ENCODE measurements at regions not wholly inside any gene's neighbourhood (a gene's known extent, or its start where the extent isn't known, plus 50 kb on each side); places are given as distances from the start of the nearest gene placed in this dataset.

- H3K4me3 ChIP-seq (ENCODE audit: low read depth, low read length) = no peak overlapping the region
- no peak for DNase-seq (ENCODE audit: low read depth)
- TF ChIP-seq CTCF (IDR thresholded peaks at IDR 0.05; ENCODE audit: insufficient read depth, low read depth, low read length) = no peak
These were observed 515.6 kb downstream of the LMO4 start for GRCh38 chr1:87844251-87844650.

GRCh38 chr1:87851490-87851889 lies 522.8 kb downstream of the LMO4 start:
- H3K4me3 ChIP-seq (ENCODE audit: low read depth, low read length) = no peak overlapping the region
- TF ChIP-seq CTCF (IDR thresholded peaks at IDR 0.05; ENCODE audit: insufficient read depth, low read depth, low read length) = no peak
- no peak for DNase-seq (ENCODE audit: low read depth)

- H3K4me3 ChIP-seq (ENCODE audit: low read depth, low read length) = no peak overlapping the region
- TF ChIP-seq CTCF (IDR thresholded peaks at IDR 0.05; ENCODE audit: insufficient read depth, low read depth, low read length) = no peak
- DNase-seq (ENCODE audit: low read depth) = no peak
These were observed 523.9 kb downstream of the LMO4 start for GRCh38 chr1:87852410-87853161.

GRCh38 chr1:87853576-87854351 lies 525.1 kb downstream of the LMO4 start:
- TF ChIP-seq CTCF (IDR thresholded peaks at IDR 0.05; ENCODE audit: insufficient read depth, low read depth, low read length) = no peak

GRCh38 chr1:87863317-87863716 lies 534.6 kb downstream of the LMO4 start:
- no peak for DNase-seq (ENCODE audit: low read depth)
- TF ChIP-seq CTCF (IDR thresholded peaks at IDR 0.05; ENCODE audit: insufficient read depth, low read depth, low read length) = no peak
- no peak overlapping the region for H3K4me3 ChIP-seq (ENCODE audit: low read depth, low read length)

More at GRCh38 chr1:87853576-87854351, 525.1 kb downstream of the LMO4 start:
- peak; percentile 69 for DNase-seq (ENCODE audit: low read depth)
- H3K4me3 ChIP-seq (ENCODE audit: low read depth, low read length) = no peak overlapping the region

GRCh38 chr1:87864676-87865075 lies 536.0 kb downstream of the LMO4 start:
- TF ChIP-seq CTCF (IDR thresholded peaks at IDR 0.05; ENCODE audit: insufficient read depth, low read depth, low read length) = no peak
- no peak for DNase-seq (ENCODE audit: low read depth)

More at GRCh38 chr1:87864676-87865075, 536.0 kb downstream of the LMO4 start:
- H3K4me3 ChIP-seq (ENCODE audit: low read depth, low read length) = no peak overlapping the region
